Bronchial epithelial cell (primary cell): ENCODE measurements at regions not wholly inside any gene's neighbourhood (a gene's known extent, or its start where the extent isn't known, plus 50 kb on each side); places are given as distances from the start of the nearest gene placed in this dataset.

Source experiments
- DNase-seq: peaks from one replicate; pipeline ENCODE4 v3.0.0-alpha.2; 2010; ENCODE audit warnings: low read depth
- FAIRE-seq: peaks from 2 replicates; lab custom pipeline; 2011; peaks lifted over from hg19 to GRCh38; lab: Jason Lieb, UNC
- H3K27me3 ChIP-seq: 2 replicates; pipeline ENCODE4 v1.5.1; 2011; ENCODE audit warnings: low read length; ENCODE audit not compliant: control insufficient read depth, insufficient read depth
- H3K36me3 ChIP-seq: 2 replicates; pipeline ENCODE4 v1.5.1; 2011; ENCODE audit warnings: low read length; ENCODE audit not compliant: control insufficient read depth, insufficient read depth
- H3K4me3 ChIP-seq: 2 replicates; pipeline ENCODE4 v1.5.1; 2011; ENCODE audit warnings: mild to moderate bottlenecking, low read depth, low read length, control low read depth
- TF ChIP-seq, protein P1 (sequence below): IDR thresholded peaks from 2 replicates; pipeline ENCODE4 v1.5.1; 2011; ENCODE audit warnings: mild to moderate bottlenecking, moderate library complexity, low read length, control low read depth, inconsistent platforms; ENCODE audit not compliant: insufficient read depth, severe bottlenecking

DNA sequence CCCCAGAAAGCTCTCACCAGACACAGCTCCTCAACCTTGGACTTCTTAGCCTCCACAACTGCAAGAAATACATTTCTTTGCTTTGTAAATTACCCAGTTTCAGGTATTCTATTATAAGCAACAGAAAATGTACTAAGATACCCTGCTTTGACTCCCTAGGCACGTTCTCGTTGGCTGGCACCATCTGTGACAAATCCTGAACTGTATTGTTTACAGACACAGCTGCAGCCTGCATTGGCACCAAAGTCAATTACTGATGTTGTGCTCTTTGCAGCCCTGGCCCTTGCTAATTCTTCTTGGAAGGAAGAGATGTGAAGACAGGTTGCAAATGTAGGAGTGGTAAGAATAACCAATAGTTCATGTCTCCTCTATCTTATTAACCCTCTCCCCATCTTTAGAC lies 72.7 kb upstream of the FAM136A start:
- H3K4me3 ChIP-seq, result no peak overlapping the region
- TF ChIP-seq, protein P1, sequence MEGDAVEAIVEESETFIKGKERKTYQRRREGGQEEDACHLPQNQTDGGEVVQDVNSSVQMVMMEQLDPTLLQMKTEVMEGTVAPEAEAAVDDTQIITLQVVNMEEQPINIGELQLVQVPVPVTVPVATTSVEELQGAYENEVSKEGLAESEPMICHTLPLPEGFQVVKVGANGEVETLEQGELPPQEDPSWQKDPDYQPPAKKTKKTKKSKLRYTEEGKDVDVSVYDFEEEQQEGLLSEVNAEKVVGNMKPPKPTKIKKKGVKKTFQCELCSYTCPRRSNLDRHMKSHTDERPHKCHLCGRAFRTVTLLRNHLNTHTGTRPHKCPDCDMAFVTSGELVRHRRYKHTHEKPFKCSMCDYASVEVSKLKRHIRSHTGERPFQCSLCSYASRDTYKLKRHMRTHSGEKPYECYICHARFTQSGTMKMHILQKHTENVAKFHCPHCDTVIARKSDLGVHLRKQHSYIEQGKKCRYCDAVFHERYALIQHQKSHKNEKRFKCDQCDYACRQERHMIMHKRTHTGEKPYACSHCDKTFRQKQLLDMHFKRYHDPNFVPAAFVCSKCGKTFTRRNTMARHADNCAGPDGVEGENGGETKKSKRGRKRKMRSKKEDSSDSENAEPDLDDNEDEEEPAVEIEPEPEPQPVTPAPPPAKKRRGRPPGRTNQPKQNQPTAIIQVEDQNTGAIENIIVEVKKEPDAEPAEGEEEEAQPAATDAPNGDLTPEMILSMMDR, result no peak
- H3K27me3 ChIP-seq, result no peaks in the 10 kb centered on the region
- no peaks in the 10 kb centered on the region for H3K36me3 ChIP-seq
- FAIRE-seq (no peak), DNase-seq (no peak)

DNA sequence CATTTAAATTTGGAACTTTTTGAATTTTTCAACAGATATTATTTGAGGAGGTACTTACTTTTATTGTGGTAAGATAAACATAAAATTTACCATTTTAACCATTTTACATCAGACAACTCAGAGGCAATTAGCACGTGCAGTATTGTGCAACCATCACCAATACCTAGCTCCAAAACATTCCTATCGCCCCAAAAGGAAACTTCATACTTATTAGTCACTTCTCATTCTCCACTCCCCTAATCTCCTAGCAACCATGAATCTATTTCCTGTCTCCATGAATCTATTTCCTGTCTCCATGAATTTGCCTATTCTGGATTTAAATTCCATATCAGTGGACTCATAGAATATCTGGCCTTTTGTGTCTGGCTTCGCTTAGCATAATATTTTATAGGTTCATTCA lies 69.9 kb upstream of the FAM136A start:
- FAIRE-seq (no peak), DNase-seq (peak; percentile 98)
- Histone ChIP-seq H3K4me3 (no peak overlapping the region), H3K27me3 (no peaks in the 10 kb centered on the region), H3K36me3 (no peaks in the 10 kb centered on the region)
- TF ChIP-seq, protein P1, result no peak

DNA sequence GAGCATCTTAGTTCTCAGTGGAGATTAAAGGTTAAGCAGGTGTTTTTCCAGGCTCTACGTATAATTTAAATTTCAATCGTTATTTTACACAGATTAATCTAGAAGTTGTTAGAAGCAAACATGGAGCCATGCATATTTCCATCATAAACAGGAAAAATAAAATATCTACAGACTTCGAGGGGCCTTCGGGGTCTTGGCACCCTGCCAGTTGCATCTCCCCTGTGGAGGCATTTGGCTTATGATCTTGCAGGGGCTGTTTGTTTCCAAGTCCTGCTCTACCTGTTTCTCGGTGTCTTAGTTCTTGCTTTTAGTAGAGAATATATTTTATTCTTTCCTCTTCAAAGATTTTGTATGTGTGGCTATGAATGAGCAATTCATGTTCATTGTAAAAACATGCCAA lies 67.2 kb upstream of the FAM136A start:
- TF ChIP-seq, protein P1, result no peak
- Histone ChIP-seq H3K36me3 (no peaks in the 10 kb centered on the region), H3K27me3 (no peaks in the 10 kb centered on the region), H3K4me3 (no peak overlapping the region)
- FAIRE-seq, result no peak
- DNase-seq, result no peak

DNA sequence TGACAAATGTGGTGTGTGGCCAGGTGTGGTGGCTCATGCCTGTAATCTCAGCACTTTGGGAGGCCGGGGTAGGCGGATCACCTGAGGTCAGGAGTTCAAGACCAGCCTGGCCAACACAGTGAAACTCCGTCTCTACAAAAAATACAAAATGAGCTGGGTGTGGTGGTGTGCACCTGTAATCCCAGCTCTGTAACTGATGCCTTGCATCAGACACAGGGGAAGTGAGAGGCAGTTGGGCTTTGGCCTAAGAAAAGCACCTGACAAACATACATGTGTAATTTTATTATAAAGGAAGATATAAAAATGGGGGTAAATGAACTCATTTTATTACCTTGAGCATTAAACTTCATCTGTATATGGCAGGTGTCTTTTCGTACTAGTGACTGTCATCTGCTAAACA lies 66.7 kb upstream of the FAM136A start:
- no peaks in the 10 kb centered on the region for H3K36me3 ChIP-seq
- no peak for FAIRE-seq
- DNase-seq, result no peak
- H3K27me3 ChIP-seq, result no peaks in the 10 kb centered on the region
- TF ChIP-seq, protein P1, result no peak
- no peak overlapping the region for H3K4me3 ChIP-seq

DNA sequence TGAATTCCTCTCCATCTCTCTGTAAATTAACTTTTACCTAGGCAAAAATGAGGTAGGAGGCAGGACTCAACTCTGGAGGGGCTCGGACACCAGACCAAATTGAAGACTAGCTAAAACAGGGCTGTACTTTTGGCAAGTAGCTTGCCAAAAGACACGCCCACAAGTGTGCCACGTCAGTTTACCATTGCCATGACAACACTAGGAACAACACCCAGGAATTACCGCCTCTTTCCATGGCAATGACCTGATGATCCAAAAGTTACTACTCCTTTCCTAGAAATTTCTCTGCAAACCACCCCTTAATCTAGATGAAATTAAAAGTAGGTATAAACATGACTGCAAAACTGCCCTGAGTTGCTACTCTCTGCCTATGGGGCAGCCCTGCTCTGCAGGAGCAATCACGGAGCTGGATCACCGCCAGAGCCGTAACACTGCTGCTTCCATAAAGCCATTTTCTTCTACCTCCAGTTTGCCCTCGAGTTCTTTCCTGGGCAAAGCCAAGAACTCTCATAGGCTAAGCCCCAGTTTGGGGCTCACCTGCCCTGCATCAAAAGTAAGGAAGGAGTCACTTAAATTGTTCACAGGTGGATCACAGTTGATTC lies 66.0 kb upstream of the FAM136A start:
- H3K4me3 ChIP-seq, result no peak overlapping the region
- peak; percentile 65 for DNase-seq
- TF ChIP-seq, protein P1, result no peak
- no peaks in the 10 kb centered on the region for H3K36me3 ChIP-seq
- no peaks in the 10 kb centered on the region for H3K27me3 ChIP-seq
- no peak for FAIRE-seq

DNA sequence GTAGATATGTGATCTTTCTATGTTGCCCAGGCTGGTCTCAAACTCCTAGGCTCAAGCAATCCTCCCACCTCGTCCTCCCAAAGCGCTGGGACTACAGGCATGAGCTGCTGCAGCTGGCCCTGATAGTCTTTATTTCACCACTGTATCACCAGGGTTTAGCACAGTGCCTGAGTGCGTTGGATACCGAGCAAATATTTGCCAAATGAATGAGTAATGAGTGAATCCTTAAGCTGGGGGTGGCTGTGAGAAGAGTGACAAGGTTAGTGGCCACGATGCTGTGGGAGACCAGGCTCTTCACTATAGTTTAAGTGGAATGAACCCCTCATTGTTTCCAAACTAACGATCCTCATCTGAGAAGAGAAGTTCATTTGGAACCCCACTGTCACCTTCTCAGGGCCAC lies 60.8 kb upstream of the FAM136A start:
- no peaks in the 10 kb centered on the region for H3K27me3 ChIP-seq
- TF ChIP-seq, protein P1, result no peak
- no peak for FAIRE-seq

More for the DNA sequence above, 60.8 kb upstream of the FAM136A start:
- DNase-seq, result peak; percentile 81
- no peak overlapping the region for H3K4me3 ChIP-seq
- no peaks in the 10 kb centered on the region for H3K36me3 ChIP-seq
